Stomach (tissue), 4 donors: ENCODE measurements at regions not wholly inside any gene's neighbourhood (a gene's known extent, or its start where the extent isn't known, plus 50 kb on each side); places are given as distances from the start of the nearest gene placed in this dataset.

Source experiments
- EP300 ChIP-seq: sonication (generic); formaldehyde crosslinking; IDR thresholded peaks from one replicate; pipeline ENCODE4 v1.6.1; 2017; ENCODE audit warnings: antibody characterized with exemption
- TF ChIP-seq, protein P1 (sequence below), 7 experiments: fragments of 450-650 bp in 4 of 7; fragments of 200-600 bp in 3 of 7; sonication (generic) in 3 of 7; IDR thresholded peaks; one replicate each; pipeline ENCODE4 v1.5.1; 2016 to 2019; ENCODE audit warnings: antibody characterized with exemption in 7 of 7, control low read depth in 2 of 7, mild to moderate bottlenecking in 1 of 7

DNA sequence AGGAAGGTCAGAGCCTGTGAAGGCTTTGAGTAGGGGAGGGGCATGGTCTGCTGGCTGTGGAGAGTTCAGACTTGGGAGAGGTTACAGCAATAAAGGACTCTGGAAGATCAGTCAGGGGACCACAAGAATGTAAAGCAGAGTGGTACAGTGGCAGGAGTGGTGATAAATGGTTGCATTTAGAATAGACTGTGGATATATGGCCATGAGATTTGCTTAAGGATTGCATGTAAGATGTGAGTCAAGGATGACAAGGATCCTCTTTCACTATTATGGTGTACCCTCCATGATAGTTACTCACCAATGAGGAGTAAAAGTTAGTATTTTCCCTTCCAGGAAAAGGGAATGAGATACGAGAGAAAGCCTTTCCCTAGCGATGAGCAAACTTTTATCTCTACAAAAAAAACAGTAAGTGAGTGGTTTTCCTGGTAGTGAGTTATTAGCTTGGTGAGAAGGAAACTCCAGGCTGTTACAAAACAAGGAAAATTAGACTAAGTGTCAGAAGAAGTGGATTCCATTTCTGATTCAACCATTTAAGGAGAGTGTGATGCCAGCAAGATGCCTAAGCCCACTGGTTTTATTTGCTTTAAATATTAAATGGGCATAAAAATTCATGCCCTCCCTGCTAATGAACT, 818.0 kb upstream of the ACVR2A start:
- TF ChIP-seq, protein P1, sequence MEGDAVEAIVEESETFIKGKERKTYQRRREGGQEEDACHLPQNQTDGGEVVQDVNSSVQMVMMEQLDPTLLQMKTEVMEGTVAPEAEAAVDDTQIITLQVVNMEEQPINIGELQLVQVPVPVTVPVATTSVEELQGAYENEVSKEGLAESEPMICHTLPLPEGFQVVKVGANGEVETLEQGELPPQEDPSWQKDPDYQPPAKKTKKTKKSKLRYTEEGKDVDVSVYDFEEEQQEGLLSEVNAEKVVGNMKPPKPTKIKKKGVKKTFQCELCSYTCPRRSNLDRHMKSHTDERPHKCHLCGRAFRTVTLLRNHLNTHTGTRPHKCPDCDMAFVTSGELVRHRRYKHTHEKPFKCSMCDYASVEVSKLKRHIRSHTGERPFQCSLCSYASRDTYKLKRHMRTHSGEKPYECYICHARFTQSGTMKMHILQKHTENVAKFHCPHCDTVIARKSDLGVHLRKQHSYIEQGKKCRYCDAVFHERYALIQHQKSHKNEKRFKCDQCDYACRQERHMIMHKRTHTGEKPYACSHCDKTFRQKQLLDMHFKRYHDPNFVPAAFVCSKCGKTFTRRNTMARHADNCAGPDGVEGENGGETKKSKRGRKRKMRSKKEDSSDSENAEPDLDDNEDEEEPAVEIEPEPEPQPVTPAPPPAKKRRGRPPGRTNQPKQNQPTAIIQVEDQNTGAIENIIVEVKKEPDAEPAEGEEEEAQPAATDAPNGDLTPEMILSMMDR (IDR thresholded peaks at IDR 0.05), result no peak
- TF ChIP-seq EP300, result no peak
